Fibroblast of skin of abdomen (primary cell): ENCODE measurements at regions not wholly inside any gene's neighbourhood (a gene's known extent, or its start where the extent isn't known, plus 50 kb on each side); places are given as distances from the start of the nearest gene placed in this dataset.
A peak's percentile ranks its signal among the peaks of the same experiment; 100 is the strongest.
"Not testable (repeated sequence)": the region's sequence is repeated elsewhere in the genome, so short reads cannot be mapped to it uniquely, and the experiment has no call there.

ENCODE experiments used
- DNase-seq: peaks from one replicate; pipeline ENCODE4 v3.0.0-alpha.2; 2013

GRCh38 chr17:77342656-77342990, 201.9 kb downstream of the SEC14L1 start:
- not testable (repeated sequence) for DNase-seq

- no peak for DNase-seq
Measured at GRCh38 chr17:77343031-77343800, 202.4 kb downstream of the SEC14L1 start.

GRCh38 chr17:77344038-77344437, 203.3 kb downstream of the SEC14L1 start:
- DNase-seq, result no peak

- no peak for DNase-seq
Measured at GRCh38 chr17:77345260-77345910, 204.6 kb downstream of the SEC14L1 start.

GRCh38 chr17:77346765-77347164, 206.0 kb downstream of the SEC14L1 start:
- no peak for DNase-seq

- DNase-seq, result no peak
Measured at GRCh38 chr17:77347544-77347943, 206.8 kb downstream of the SEC14L1 start.

- peak; percentile 84 for DNase-seq
Measured at GRCh38 chr17:77349976-77350830, 209.4 kb downstream of the SEC14L1 start.

- no peak for DNase-seq
Measured at GRCh38 chr17:77352441-77352840, 211.7 kb downstream of the SEC14L1 start.

- no peak for DNase-seq
Measured at GRCh38 chr17:77352996-77353395, 212.2 kb downstream of the SEC14L1 start.

- no peak for DNase-seq
Measured at GRCh38 chr17:77353684-77354419, 213.1 kb downstream of the SEC14L1 start.

GRCh38 chr17:77354420-77354669, 213.6 kb downstream of the SEC14L1 start:
- no peak for DNase-seq

GRCh38 chr17:77354670-77355455, 214.1 kb downstream of the SEC14L1 start:
- DNase-seq, result peak; percentile 96

GRCh38 chr17:77356109-77356689, 215.4 kb downstream of the SEC14L1 start:
- no peak for DNase-seq

GRCh38 chr17:77356690-77357201, 216.0 kb downstream of the SEC14L1 start:
- DNase-seq, result no peak

- no peak for DNase-seq
Measured at GRCh38 chr17:77358801-77359200, 218.0 kb downstream of the SEC14L1 start.

- DNase-seq, result no peak
Measured at GRCh38 chr17:77359236-77359635, 218.5 kb downstream of the SEC14L1 start.

- no peak for DNase-seq
Measured at GRCh38 chr17:77361986-77362620, 221.3 kb downstream of the SEC14L1 start.

GRCh38 chr17:77363821-77364361, 223.1 kb downstream of the SEC14L1 start:
- DNase-seq, result peak; percentile 32

- no peak for DNase-seq
Measured at GRCh38 chr17:77364381-77364911, 223.7 kb downstream of the SEC14L1 start.

- DNase-seq, result no peak
Measured at GRCh38 chr17:77364941-77365583, 224.3 kb downstream of the SEC14L1 start.
